ENCODE measurements at regions not wholly inside any gene's neighbourhood (a gene's known extent, or its start where the extent isn't known, plus 50 kb on each side); places are given as distances from the start of the nearest gene placed in this dataset.

- TF ChIP-seq GATA3 (IDR thresholded peaks at IDR 0.05; ENCODE audit: low read depth, low read length) (no peak), GATA2 (IDR thresholded peaks at IDR 0.05; ENCODE audit: low read depth, low read length) (no peak)
These were observed 257.7 kb upstream of the THBS1 start for GRCh38 chr15:39323157-39323556.

Data from SH-SY5Y (cell line).